HCT116 (cell line): ENCODE measurements at regions not wholly inside any gene's neighbourhood (a gene's known extent, or its start where the extent isn't known, plus 50 kb on each side); places are given as distances from the start of the nearest gene placed in this dataset.

Experiments
- ATAC-seq: fragments of 200-7000 bp; cut with Tn5 transposase; 2 replicates; pipeline ENCODE4 v1.9.1; 2020; ENCODE audit warnings: mild to moderate bottlenecking, moderate library complexity
- BruUV-seq: library from RNA; stranded (reverse); fragments of 400-500 nt; replicated peaks from 2 replicates; lab custom pipeline; 2021; lab: Mats Ljungman, UMichigan
- CTCF ChIA-PET: fragments of 300-600 bp; sonication (Branson Sonifier 250); formaldehyde crosslinking; loops from one replicate; lab custom pipeline; 2021; ENCODE audit warnings: antibody characterized with exemption; lab: Charles Lee
- POLR2A ChIA-PET: fragments of 300-600, 350-600 bp; sonication (Branson Sonifier 250); formaldehyde crosslinking; loops from one replicate; lab custom pipeline; 2021; ENCODE audit warnings: antibody characterized with exemption; lab: Charles Lee
- RAD21 ChIA-PET, 2 experiments: fragments of 300-600 bp; sonication (Branson Sonifier 250); formaldehyde crosslinking; loops; one replicate each; lab custom pipeline; 2023; ENCODE audit warnings: low total read pairs in 2 of 2; ENCODE audit not compliant: uncharacterized antibody in 2 of 2, unreplicated experiment in 2 of 2, low non-redundant PET in 1 of 2; lab: Charles Lee
- DNase-seq: peaks from one replicate; pipeline ENCODE4 v3.0.0-alpha.2; 2010; ENCODE audit warnings: low read depth, low spot score
- H2AFZ ChIP-seq: fragments of 200-600 bp; shearing (Covaris generic), sonication (generic); 2 replicates; pipeline ENCODE4 v1.6.1; 2017; ENCODE audit warnings: low read depth, mixed run types, mixed read lengths, antibody characterized with exemption, low read length; ENCODE audit not compliant: poor library complexity, severe bottlenecking
- H3K27ac ChIP-seq: 2 replicates; pipeline ENCODE4 v1.5.1; 2012; ENCODE audit warnings: low read depth, low read length
- H3K27me3 ChIP-seq: fragments of 200-600 bp; sonication (generic); 2 replicates; pipeline ENCODE4 v1.6.1; 2016; ENCODE audit warnings: mixed run types, low read length, mixed read lengths; ENCODE audit not compliant: insufficient read depth
- H3K36me3 ChIP-seq, 2 experiments: fragments of 200-500 bp in 1 of 2; fragments of 200-600 bp in 1 of 2; sonication (Bioruptor generic) in 1 of 2; sonication (generic) in 1 of 2; 2 replicates each; pipeline versions ENCODE4 v1.5.1 to v1.6.1; 2014 to 2016; ENCODE audit warnings: low read length in 2 of 2, inconsistent platforms in 1 of 2, mixed read lengths in 1 of 2, mixed run types in 1 of 2; ENCODE audit not compliant: insufficient read depth in 2 of 2, control insufficient read depth in 1 of 2
- H3K4me1 ChIP-seq, 2 experiments: fragments of 200-600 bp in 1 of 2; sonication (generic) in 1 of 2; 2 replicates each; pipeline versions ENCODE4 v1.5.1 to v1.6.1; 2012 to 2017; ENCODE audit warnings: low read length in 2 of 2, inconsistent platforms in 1 of 2, mild to moderate bottlenecking in 1 of 2, mixed read lengths in 1 of 2, mixed run types in 1 of 2, moderate library complexity in 1 of 2; ENCODE audit not compliant: insufficient read depth in 2 of 2, control insufficient read depth in 1 of 2
- H3K4me2 ChIP-seq: fragments of 200-600 bp; sonication (generic); 2 replicates; pipeline ENCODE4 v1.6.1; 2017; ENCODE audit warnings: mixed run types, low read length, mixed read lengths
- H3K4me3 ChIP-seq, 2 experiments: fragments of 200-600 bp in 1 of 2; sonication (generic) in 1 of 2; replicated peaks in 1 of 2; 2 replicates each; pipeline ENCODE4 v1.5.1; 2011 to 2016; ENCODE audit warnings: low read length in 2 of 2, control low read depth in 1 of 2, low read depth in 1 of 2, mild to moderate bottlenecking in 1 of 2, mixed read lengths in 1 of 2, mixed run types in 1 of 2
- H3K79me2 ChIP-seq: fragments of 200-600 bp; sonication (generic); 2 replicates; pipeline ENCODE4 v1.6.1; 2017; ENCODE audit warnings: mild to moderate bottlenecking, mixed run types, low read length, moderate library complexity, mixed read lengths; ENCODE audit not compliant: insufficient read depth
- H3K9ac ChIP-seq: fragments of 200-600 bp; sonication (generic); 2 replicates; pipeline ENCODE4 v1.6.1; 2016; ENCODE audit warnings: low read length, mixed read lengths
- H3K9me2 ChIP-seq: fragments of 200-600 bp; sonication (generic), shearing (Covaris generic); 2 replicates; pipeline ENCODE4 v1.6.1; 2017; ENCODE audit warnings: mixed run types, mild to moderate bottlenecking, moderate library complexity; ENCODE audit not compliant: insufficient read depth
- H3K9me3 ChIP-seq, 2 experiments: fragments of 200-500 bp in 1 of 2; fragments of 200-600 bp in 1 of 2; sonication (Bioruptor generic) in 1 of 2; sonication (generic) in 1 of 2; 2 replicates each; pipeline ENCODE4 v1.6.1; 2014 to 2017; ENCODE audit warnings: low read length in 2 of 2, mixed read lengths in 2 of 2, inconsistent platforms in 1 of 2, low read depth in 1 of 2, mild to moderate bottlenecking in 1 of 2, mixed run types in 1 of 2, moderate library complexity in 1 of 2; ENCODE audit not compliant: control insufficient read depth in 1 of 2, insufficient read depth in 1 of 2
- H4K20me1 ChIP-seq: fragments of 200-600 bp; sonication (generic), shearing (Covaris generic); 2 replicates; pipeline ENCODE4 v1.6.1; 2017; ENCODE audit warnings: mixed run types, mild to moderate bottlenecking, moderate library complexity; ENCODE audit not compliant: insufficient read depth
- CBX3 ChIP-seq: IDR thresholded peaks from 2 replicates; pipeline ENCODE4 v1.6.1; 2012; ENCODE audit warnings: low read depth
- CEBPB ChIP-seq: IDR thresholded peaks from 2 replicates; pipeline ENCODE4 v1.6.1; 2012; ENCODE audit warnings: low read depth
- EGR1 ChIP-seq: IDR thresholded peaks from 2 replicates; pipeline ENCODE4 v1.6.1; 2012; ENCODE audit warnings: low read depth
- ELF1 ChIP-seq: IDR thresholded peaks from 2 replicates; pipeline ENCODE4 v1.6.1; 2012; ENCODE audit warnings: low read depth, borderline replicate concordance
- EZH2 ChIP-seq: fragments of 200-600 bp; sonication (generic); IDR thresholded peaks from 2 replicates; pipeline ENCODE4 v1.6.1; 2017; ENCODE audit warnings: antibody characterized with exemption, mixed run types
- EZH2phosphoT487 ChIP-seq: fragments of 200-600 bp; IDR thresholded peaks from 2 replicates; pipeline ENCODE4 v1.6.1; 2018; ENCODE audit warnings: antibody characterized with exemption, borderline replicate concordance
- FOSL1 ChIP-seq: IDR thresholded peaks from 2 replicates; pipeline ENCODE4 v1.6.1; 2012; ENCODE audit warnings: low read depth
- JUND ChIP-seq: IDR thresholded peaks from 2 replicates; pipeline ENCODE4 v1.6.1; 2012
- POLR2AphosphoS5 ChIP-seq: IDR thresholded peaks from 2 replicates; pipeline ENCODE4 v1.6.1; 2011; ENCODE audit warnings: mild to moderate bottlenecking, low read depth, low read length, moderate library complexity
- RAD21 ChIP-seq: IDR thresholded peaks from 2 replicates; pipeline ENCODE4 v1.6.1; 2012; ENCODE audit warnings: low read depth, mild to moderate bottlenecking
- SIN3A ChIP-seq: IDR thresholded peaks from 2 replicates; pipeline ENCODE4 v1.6.1; 2012; ENCODE audit warnings: low read depth
- SRF ChIP-seq: IDR thresholded peaks from 2 replicates; pipeline ENCODE4 v1.6.1; 2012; ENCODE audit warnings: low read depth
- TCF7L2 ChIP-seq: IDR thresholded peaks from 2 replicates; pipeline ENCODE4 v1.7.0; 2011; ENCODE audit warnings: borderline replicate concordance, inconsistent platforms; ENCODE audit not compliant: insufficient read depth, insufficient read length; ENCODE audit errors: extremely low read depth
- YY1 ChIP-seq: IDR thresholded peaks from 2 replicates; pipeline ENCODE4 v1.6.1; 2011; ENCODE audit warnings: low read length, low read depth, moderate library complexity, mild to moderate bottlenecking; ENCODE audit not compliant: insufficient replicate concordance; ENCODE audit errors: extremely low read depth
- ZNF274 ChIP-seq: fragments of 200-500 bp; sonication (Bioruptor generic); IDR thresholded peaks from 2 replicates; pipeline ENCODE4 v1.6.1; 2014; ENCODE audit warnings: mild to moderate bottlenecking, low read depth, low read length, inconsistent platforms
- intact Hi-C: fragments of 100-400 bp; cut with micrococcal nuclease; formaldehyde crosslinking; loops from 2 replicates; pipeline ENCODE4 v1.10.0; 2022
- TF ChIP-seq, protein P1 (sequence below): IDR thresholded peaks from 2 replicates; pipeline ENCODE4 v1.6.1; 2012
- TF ChIP-seq, protein P2 (sequence below): IDR thresholded peaks from 2 replicates; pipeline ENCODE4 v1.6.1; 2012

DNA sequence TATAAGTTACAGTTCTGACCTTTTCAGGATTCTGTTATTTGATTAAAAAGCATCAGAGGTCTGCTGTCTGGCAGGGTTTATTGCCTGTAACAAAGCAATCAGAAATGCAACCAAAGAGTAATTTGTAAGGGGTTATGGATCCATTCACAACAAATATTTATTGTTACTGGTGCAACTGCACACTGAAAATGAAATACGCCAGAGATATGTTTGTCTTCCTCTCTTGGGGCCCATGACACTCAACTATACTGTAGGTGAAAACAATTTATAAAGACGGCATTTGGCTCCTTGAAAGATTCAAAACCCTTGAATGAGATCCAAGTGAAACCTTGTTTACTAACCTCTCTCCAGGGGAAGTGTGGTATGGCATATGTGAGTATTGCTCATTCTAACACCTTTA, 452.2 kb downstream of the MBD2 start:
- Histone ChIP-seq H3K27me3 (no peaks in the 10 kb centered on the region), H3K4me3 (no peak overlapping the region), H3K9me3 (no peaks in the 10 kb centered on the region), H3K9ac (no peak overlapping the region), H2AFZ (no peak overlapping the region), H3K79me2 (no peaks in the 10 kb centered on the region), H4K20me1 (no peaks in the 10 kb centered on the region), H3K4me1 (no peaks in the 10 kb centered on the region), H3K4me2 (no peak overlapping the region), H3K27ac (no peak overlapping the region), H3K9me2 (no peaks in the 10 kb centered on the region), H3K36me3 (no peaks in the 10 kb centered on the region)
- BruUV-seq = no TSS peak
- TF ChIP-seq ELF1 (no peak), EGR1 (no peak), SIN3A (no peak), EZH2 (no peak), JUND (no peak), FOSL1 (no peak), TCF7L2 (no peak), CBX3 (no peak), SRF (no peak), ZNF274 (no peak), RAD21 (no peak)
- TF ChIP-seq, protein P1, sequence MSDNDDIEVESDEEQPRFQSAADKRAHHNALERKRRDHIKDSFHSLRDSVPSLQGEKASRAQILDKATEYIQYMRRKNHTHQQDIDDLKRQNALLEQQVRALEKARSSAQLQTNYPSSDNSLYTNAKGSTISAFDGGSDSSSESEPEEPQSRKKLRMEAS = no peak
- TF ChIP-seq, protein P2, sequence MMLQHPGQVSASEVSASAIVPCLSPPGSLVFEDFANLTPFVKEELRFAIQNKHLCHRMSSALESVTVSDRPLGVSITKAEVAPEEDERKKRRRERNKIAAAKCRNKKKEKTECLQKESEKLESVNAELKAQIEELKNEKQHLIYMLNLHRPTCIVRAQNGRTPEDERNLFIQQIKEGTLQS = no peak
- no peak for DNase-seq
- ATAC-seq = no peak
- ChIA-PET POLR2A (no interaction called here), CTCF (no interaction called here), RAD21 (no interaction called here)
- intact Hi-C loops = no loop called here

DNA sequence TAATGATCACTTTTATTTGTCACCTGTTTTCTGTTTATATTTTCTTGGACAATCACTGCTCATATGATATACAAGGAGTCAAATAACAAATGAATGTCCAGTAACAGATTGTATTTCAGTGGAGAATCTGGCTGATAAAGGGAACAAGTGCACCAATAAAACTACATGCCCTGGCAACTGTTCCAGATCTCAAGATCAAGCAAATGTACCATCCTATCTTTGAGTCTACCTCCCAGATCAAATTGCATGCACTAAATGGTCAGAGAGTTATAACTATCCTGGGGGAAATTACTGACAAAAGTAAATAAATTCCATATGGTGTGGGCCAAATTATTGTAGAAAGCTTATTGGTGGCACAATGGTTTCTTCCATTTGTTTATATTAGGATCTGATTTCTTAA, 452.8 kb downstream of the MBD2 start:
- intact Hi-C loops = no loop called here
- ChIA-PET CTCF (no interaction called here), RAD21 (no interaction called here), POLR2A (no interaction called here)
- Histone ChIP-seq H3K4me3 (no peak overlapping the region), H3K9ac (no peak overlapping the region), H3K9me2 (no peaks in the 10 kb centered on the region), H3K9me3 (no peaks in the 10 kb centered on the region), H4K20me1 (no peaks in the 10 kb centered on the region), H3K79me2 (no peaks in the 10 kb centered on the region), H2AFZ (no peak overlapping the region), H3K27ac (no peak overlapping the region), H3K4me2 (no peak overlapping the region), H3K27me3 (no peaks in the 10 kb centered on the region), H3K36me3 (no peaks in the 10 kb centered on the region), H3K4me1 (no peaks in the 10 kb centered on the region)
- ATAC-seq = no peak
- TF ChIP-seq FOSL1 = no peak
- TF ChIP-seq CEBPB = no peak
- TF ChIP-seq YY1 = no peak
- no peak for TF ChIP-seq EZH2phosphoT487
- no peak for TF ChIP-seq POLR2AphosphoS5
- no TSS peak for BruUV-seq
- DNase-seq = no peak
